HG02973 (cell line): ENCODE measurements at regions not wholly inside any gene's neighbourhood (a gene's known extent, or its start where the extent isn't known, plus 50 kb on each side); places are given as distances from the start of the nearest gene placed in this dataset.
"Not testable (repeated sequence)": the region's sequence is repeated elsewhere in the genome, so short reads cannot be mapped to it uniquely, and the experiment has no call there.

ENCODE experiments used
- ATAC-seq: cut with Tn5 transposase; IDR thresholded peaks from one replicate; pipeline ENCODE4 v1.9.1; 2021; ENCODE audit warnings: moderate library complexity; ENCODE audit not compliant: unreplicated experiment

- no peak for ATAC-seq
Measured at GRCh38 chr14:88929656-88930436, 105.4 kb downstream of the TTC8 start.

GRCh38 chr14:88931321-88932110 lies 107.1 kb downstream of the TTC8 start:
- ATAC-seq: no peak

- no peak for ATAC-seq
Measured at GRCh38 chr14:88933191-88933590, 108.7 kb downstream of the TTC8 start.

GRCh38 chr14:88934351-88934806 lies 109.9 kb downstream of the TTC8 start:
- no peak for ATAC-seq

GRCh38 chr14:88935083-88935482 lies 110.6 kb downstream of the TTC8 start:
- no peak for ATAC-seq

GRCh38 chr14:88937706-88938105 lies 113.3 kb downstream of the TTC8 start:
- no peak for ATAC-seq

- ATAC-seq: no peak
Measured at GRCh38 chr14:88940671-88941070, 116.2 kb downstream of the TTC8 start.

- no peak for ATAC-seq
Measured at GRCh38 chr14:88941414-88941813, 117.0 kb downstream of the TTC8 start.

GRCh38 chr14:88947646-88948598 lies 123.5 kb downstream of the TTC8 start:
- no peak for ATAC-seq

GRCh38 chr14:88950069-88950468 lies 125.6 kb downstream of the TTC8 start:
- no peak for ATAC-seq

GRCh38 chr14:88951370-88951769 lies 126.9 kb downstream of the TTC8 start:
- no peak for ATAC-seq

GRCh38 chr14:88952901-88953300 lies 128.4 kb downstream of the TTC8 start:
- no peak for ATAC-seq

- no peak for ATAC-seq
Measured at GRCh38 chr14:88955455-88955854, 131.0 kb downstream of the TTC8 start.

GRCh38 chr14:88960496-88960895 lies 136.0 kb downstream of the TTC8 start:
- no peak for ATAC-seq

- no peak for ATAC-seq
Measured at GRCh38 chr14:88961214-88961613, 136.8 kb downstream of the TTC8 start.

- no peak for ATAC-seq
Measured at GRCh38 chr14:88962356-88962755, 137.9 kb downstream of the TTC8 start.

- no peak for ATAC-seq
Measured at GRCh38 chr14:88967299-88967698, 142.8 kb downstream of the TTC8 start.

- no peak for ATAC-seq
Measured at GRCh38 chr14:88975043-88975830, 150.8 kb downstream of the TTC8 start.

GRCh38 chr14:88975926-88976325 lies 151.5 kb downstream of the TTC8 start:
- ATAC-seq: no peak

- not testable (repeated sequence) for ATAC-seq
Measured at GRCh38 chr14:88980907-88981306, 156.5 kb downstream of the TTC8 start.
